ENCODE measurements at regions not wholly inside any gene's neighbourhood (a gene's known extent, or its start where the extent isn't known, plus 50 kb on each side); places are given as distances from the start of the nearest gene placed in this dataset.

- TF ChIP-seq, protein P1, sequence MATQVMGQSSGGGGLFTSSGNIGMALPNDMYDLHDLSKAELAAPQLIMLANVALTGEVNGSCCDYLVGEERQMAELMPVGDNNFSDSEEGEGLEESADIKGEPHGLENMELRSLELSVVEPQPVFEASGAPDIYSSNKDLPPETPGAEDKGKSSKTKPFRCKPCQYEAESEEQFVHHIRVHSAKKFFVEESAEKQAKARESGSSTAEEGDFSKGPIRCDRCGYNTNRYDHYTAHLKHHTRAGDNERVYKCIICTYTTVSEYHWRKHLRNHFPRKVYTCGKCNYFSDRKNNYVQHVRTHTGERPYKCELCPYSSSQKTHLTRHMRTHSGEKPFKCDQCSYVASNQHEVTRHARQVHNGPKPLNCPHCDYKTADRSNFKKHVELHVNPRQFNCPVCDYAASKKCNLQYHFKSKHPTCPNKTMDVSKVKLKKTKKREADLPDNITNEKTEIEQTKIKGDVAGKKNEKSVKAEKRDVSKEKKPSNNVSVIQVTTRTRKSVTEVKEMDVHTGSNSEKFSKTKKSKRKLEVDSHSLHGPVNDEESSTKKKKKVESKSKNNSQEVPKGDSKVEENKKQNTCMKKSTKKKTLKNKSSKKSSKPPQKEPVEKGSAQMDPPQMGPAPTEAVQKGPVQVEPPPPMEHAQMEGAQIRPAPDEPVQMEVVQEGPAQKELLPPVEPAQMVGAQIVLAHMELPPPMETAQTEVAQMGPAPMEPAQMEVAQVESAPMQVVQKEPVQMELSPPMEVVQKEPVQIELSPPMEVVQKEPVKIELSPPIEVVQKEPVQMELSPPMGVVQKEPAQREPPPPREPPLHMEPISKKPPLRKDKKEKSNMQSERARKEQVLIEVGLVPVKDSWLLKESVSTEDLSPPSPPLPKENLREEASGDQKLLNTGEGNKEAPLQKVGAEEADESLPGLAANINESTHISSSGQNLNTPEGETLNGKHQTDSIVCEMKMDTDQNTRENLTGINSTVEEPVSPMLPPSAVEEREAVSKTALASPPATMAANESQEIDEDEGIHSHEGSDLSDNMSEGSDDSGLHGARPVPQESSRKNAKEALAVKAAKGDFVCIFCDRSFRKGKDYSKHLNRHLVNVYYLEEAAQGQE (IDR thresholded peaks at IDR 0.05; ENCODE audit: unreplicated experiment), result no peak
- TF ChIP-seq EZH2 (IDR thresholded peaks at IDR 0.05; ENCODE audit: low read depth, unreplicated experiment) (no peak), ZNF114 (CRISPR knock-in tag; IDR thresholded peaks at IDR 0.05) (no peak)
Observed at GRCh38 chr6:8174571-8174970, 72.2 kb upstream of the EEF1E1 start (continued).

GRCh38 chr6:8172530-8172929 is 70.2 kb upstream of the EEF1E1 start:
- ATAC-seq, result no peak
- H3K9me3 Mint-ChIP-seq, result no peaks in the 10 kb centered on the region
- Histone ChIP-seq H3K9me2 (ENCODE audit: insufficient read depth) (no peaks in the 10 kb centered on the region), H3K27me3 (ENCODE audit: insufficient read depth) (no peaks in the 10 kb centered on the region), H3K4me2 (no peak overlapping the region), H3K36me3 (ENCODE audit: insufficient read depth) (no peaks in the 10 kb centered on the region), H3K27ac (ENCODE audit: low read depth) (no peak overlapping the region), H2AFZ (no peak overlapping the region), H3K79me2 (replicated peaks; ENCODE audit: insufficient read depth) (no peaks in the 10 kb centered on the region), H4K20me1 (replicated peaks; ENCODE audit: insufficient read depth) (no peaks in the 10 kb centered on the region), H3K4me1 (ENCODE audit: insufficient read depth) (no peaks in the 10 kb centered on the region), H3F3A (replicated peaks; ENCODE audit: low read depth) (no peaks in the 10 kb centered on the region), H3K4me3 (no peak overlapping the region)
- TF ChIP-seq JUNB (IDR thresholded peaks at IDR 0.05; ENCODE audit: unreplicated experiment) (no peak), CREB1 (CRISPR knock-in tag; IDR thresholded peaks at IDR 0.05; ENCODE audit: low read depth) (no peak), CTCF (conservative IDR thresholded peaks at IDR 0.05; ENCODE audit: low read depth in 2 of 2) (peak in 1 of 2 experiments; percentile 52; a peak in 2 of 4 replicates), EZH2 (IDR thresholded peaks at IDR 0.05; ENCODE audit: low read depth, unreplicated experiment) (no peak), STAT1 (IDR thresholded peaks at IDR 0.05; ENCODE audit: unreplicated experiment) (no peak), ZNF331 (CRISPR knock-in tag; IDR thresholded peaks at IDR 0.05; ENCODE audit: low read depth) (no peak)
- H3K27ac Mint-ChIP-seq, result no peak overlapping the region
- H3K36me3 Mint-ChIP-seq (ENCODE audit: low read depth), result no peaks in the 10 kb centered on the region
- H3K4me3 Mint-ChIP-seq, result no peak overlapping the region
- peaks cover 3% of the 10 kb centered on the region for H3K27me3 Mint-ChIP-seq (ENCODE audit: insufficient read depth, low read depth, poor library complexity)
- no peaks in the 10 kb centered on the region; the same call in 1 of the 3 replicates for H3K4me1 Mint-ChIP-seq
- no peak for DNase-seq (ENCODE audit: low spot score)

- no peak overlapping the region for H3K27ac Mint-ChIP-seq
- Histone ChIP-seq H3F3A (replicated peaks; ENCODE audit: low read depth) (no peaks in the 10 kb centered on the region), H3K4me2 (no peak overlapping the region), H3K4me3 (no peak overlapping the region), H2AFZ (peak overlapping the region; percentile 23; the same call in 1 of the 2 replicates), H3K79me2 (replicated peaks; ENCODE audit: insufficient read depth) (no peaks in the 10 kb centered on the region), H3K27me3 (ENCODE audit: insufficient read depth) (no peaks in the 10 kb centered on the region), H3K9me2 (ENCODE audit: insufficient read depth) (no peaks in the 10 kb centered on the region), H3K36me3 (ENCODE audit: insufficient read depth) (no peaks in the 10 kb centered on the region), H3K4me1 (ENCODE audit: insufficient read depth) (no peaks in the 10 kb centered on the region), H3K27ac (ENCODE audit: low read depth) (no peak overlapping the region), H4K20me1 (replicated peaks; ENCODE audit: insufficient read depth) (no peaks in the 10 kb centered on the region)
- H3K4me3 Mint-ChIP-seq, result no peak overlapping the region
- DNase-seq (ENCODE audit: low spot score) (no peak), ATAC-seq (no peak)
- no peaks in the 10 kb centered on the region; the same call in 1 of the 3 replicates for H3K4me1 Mint-ChIP-seq
- H3K27me3 Mint-ChIP-seq (ENCODE audit: insufficient read depth, low read depth, poor library complexity), result peaks cover 3% of the 10 kb centered on the region
- H3K9me3 Mint-ChIP-seq, result peaks cover 3% of the 10 kb centered on the region; the same call in 1 of the 3 replicates
- H3K36me3 Mint-ChIP-seq (ENCODE audit: low read depth), result no peaks in the 10 kb centered on the region
- TF ChIP-seq, protein P2, sequence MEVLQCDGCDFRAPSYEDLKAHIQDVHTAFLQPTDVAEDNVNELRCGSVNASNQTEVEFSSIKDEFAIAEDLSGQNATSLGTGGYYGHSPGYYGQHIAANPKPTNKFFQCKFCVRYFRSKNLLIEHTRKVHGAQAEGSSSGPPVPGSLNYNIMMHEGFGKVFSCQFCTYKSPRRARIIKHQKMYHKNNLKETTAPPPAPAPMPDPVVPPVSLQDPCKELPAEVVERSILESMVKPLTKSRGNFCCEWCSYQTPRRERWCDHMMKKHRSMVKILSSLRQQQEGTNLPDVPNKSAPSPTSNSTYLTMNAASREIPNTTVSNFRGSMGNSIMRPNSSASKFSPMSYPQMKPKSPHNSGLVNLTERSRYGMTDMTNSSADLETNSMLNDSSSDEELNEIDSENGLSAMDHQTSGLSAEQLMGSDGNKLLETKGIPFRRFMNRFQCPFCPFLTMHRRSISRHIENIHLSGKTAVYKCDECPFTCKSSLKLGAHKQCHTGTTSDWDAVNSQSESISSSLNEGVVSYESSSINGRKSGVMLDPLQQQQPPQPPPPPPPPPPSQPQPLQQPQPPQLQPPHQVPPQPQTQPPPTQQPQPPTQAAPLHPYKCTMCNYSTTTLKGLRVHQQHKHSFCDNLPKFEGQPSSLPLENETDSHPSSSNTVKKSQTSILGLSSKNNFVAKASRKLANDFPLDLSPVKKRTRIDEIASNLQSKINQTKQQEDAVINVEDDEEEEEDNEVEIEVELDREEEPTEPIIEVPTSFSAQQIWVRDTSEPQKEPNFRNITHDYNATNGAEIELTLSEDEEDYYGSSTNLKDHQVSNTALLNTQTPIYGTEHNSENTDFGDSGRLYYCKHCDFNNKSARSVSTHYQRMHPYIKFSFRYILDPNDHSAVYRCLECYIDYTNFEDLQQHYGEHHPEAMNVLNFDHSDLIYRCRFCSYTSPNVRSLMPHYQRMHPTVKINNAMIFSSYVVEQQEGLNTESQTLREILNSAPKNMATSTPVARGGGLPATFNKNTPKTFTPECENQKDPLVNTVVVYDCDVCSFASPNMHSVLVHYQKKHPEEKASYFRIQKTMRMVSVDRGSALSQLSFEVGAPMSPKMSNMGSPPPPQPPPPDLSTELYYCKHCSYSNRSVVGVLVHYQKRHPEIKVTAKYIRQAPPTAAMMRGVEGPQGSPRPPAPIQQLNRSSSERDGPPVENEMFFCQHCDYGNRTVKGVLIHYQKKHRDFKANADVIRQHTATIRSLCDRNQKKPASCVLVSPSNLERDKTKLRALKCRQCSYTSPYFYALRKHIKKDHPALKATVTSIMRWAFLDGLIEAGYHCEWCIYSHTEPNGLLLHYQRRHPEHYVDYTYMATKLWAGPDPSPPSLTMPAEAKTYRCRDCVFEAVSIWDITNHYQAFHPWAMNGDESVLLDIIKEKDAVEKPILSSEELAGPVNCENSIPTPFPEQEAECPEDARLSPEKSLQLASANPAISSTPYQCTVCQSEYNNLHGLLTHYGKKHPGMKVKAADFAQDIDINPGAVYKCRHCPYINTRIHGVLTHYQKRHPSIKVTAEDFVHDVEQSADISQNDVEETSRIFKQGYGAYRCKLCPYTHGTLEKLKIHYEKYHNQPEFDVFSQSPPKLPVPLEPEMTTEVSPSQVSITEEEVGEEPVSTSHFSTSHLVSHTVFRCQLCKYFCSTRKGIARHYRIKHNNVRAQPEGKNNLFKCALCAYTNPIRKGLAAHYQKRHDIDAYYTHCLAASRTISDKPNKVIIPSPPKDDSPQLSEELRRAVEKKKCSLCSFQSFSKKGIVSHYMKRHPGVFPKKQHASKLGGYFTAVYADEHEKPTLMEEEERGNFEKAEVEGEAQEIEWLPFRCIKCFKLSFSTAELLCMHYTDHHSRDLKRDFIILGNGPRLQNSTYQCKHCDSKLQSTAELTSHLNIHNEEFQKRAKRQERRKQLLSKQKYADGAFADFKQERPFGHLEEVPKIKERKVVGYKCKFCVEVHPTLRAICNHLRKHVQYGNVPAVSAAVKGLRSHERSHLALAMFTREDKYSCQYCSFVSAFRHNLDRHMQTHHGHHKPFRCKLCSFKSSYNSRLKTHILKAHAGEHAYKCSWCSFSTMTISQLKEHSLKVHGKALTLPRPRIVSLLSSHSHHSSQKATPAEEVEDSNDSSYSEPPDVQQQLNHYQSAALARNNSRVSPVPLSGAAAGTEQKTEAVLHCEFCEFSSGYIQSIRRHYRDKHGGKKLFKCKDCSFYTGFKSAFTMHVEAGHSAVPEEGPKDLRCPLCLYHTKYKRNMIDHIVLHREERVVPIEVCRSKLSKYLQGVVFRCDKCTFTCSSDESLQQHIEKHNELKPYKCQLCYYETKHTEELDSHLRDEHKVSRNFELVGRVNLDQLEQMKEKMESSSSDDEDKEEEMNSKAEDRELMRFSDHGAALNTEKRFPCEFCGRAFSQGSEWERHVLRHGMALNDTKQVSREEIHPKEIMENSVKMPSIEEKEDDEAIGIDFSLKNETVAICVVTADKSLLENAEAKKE (CRISPR knock-in tag; IDR thresholded peaks at IDR 0.05), result no peak
Observed at GRCh38 chr6:8170754-8171153, 68.4 kb upstream of the EEF1E1 start.

Data from GM23338 (cell line).